Neural progenitor cell (in vitro differentiated cells): ENCODE measurements at regions not wholly inside any gene's neighbourhood (a gene's known extent, or its start where the extent isn't known, plus 50 kb on each side); places are given as distances from the start of the nearest gene placed in this dataset.

Experiments
- EZH2 ChIP-seq: fragments of 200-600 bp; sonication (generic); IDR thresholded peaks from 2 replicates; pipeline ENCODE4 v1.6.1; 2017; ENCODE audit warnings: antibody characterized with exemption, mild to moderate bottlenecking, moderate library complexity
- TF ChIP-seq, protein P1 (sequence below): fragments of 200-600 bp; sonication (generic); IDR thresholded peaks from 2 replicates; pipeline ENCODE4 v1.5.1; 2017; ENCODE audit warnings: antibody characterized with exemption, mild to moderate bottlenecking

DNA sequence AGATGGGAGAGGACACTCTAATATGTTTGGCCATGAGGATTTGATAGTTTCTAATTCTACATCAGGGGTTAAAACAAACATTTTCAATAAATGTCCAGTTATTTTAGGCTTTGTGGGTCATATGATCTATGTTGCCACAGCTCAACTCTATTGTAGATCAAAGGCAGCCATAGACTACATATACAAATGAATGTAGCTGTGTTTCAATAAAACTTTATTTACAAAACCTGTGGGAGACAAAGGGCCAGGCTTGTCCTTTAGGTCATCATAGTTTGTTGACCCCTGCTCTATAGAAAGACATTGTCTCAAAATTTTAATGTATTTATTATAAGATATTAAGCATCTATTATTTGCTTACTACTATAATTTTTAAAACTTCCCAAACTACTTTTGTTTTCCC lies 325.4 kb upstream of the MEF2C start:
- TF ChIP-seq, protein P1, sequence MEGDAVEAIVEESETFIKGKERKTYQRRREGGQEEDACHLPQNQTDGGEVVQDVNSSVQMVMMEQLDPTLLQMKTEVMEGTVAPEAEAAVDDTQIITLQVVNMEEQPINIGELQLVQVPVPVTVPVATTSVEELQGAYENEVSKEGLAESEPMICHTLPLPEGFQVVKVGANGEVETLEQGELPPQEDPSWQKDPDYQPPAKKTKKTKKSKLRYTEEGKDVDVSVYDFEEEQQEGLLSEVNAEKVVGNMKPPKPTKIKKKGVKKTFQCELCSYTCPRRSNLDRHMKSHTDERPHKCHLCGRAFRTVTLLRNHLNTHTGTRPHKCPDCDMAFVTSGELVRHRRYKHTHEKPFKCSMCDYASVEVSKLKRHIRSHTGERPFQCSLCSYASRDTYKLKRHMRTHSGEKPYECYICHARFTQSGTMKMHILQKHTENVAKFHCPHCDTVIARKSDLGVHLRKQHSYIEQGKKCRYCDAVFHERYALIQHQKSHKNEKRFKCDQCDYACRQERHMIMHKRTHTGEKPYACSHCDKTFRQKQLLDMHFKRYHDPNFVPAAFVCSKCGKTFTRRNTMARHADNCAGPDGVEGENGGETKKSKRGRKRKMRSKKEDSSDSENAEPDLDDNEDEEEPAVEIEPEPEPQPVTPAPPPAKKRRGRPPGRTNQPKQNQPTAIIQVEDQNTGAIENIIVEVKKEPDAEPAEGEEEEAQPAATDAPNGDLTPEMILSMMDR, result no peak
- no peak for TF ChIP-seq EZH2
